Mucosa of descending colon (tissue), 3 donors: ENCODE measurements at regions not wholly inside any gene's neighbourhood (a gene's known extent, or its start where the extent isn't known, plus 50 kb on each side); places are given as distances from the start of the nearest gene placed in this dataset.

ENCODE experiments used
- ATAC-seq: fragments of 200-7000 bp; cut with Tn5 transposase; one replicate; pipeline ENCODE4 v1.9.1; 2020; ENCODE audit warnings: mild to moderate bottlenecking, moderate library complexity
- DNase-seq, 3 donors: peaks; one replicate each; pipeline ENCODE4 v3.0.0-alpha.2; 2020
- H3K36me3 ChIP-seq: fragments of 200-600 bp; one replicate; pipeline ENCODE4 v1.8.0; 2021; ENCODE audit warnings: low read depth, mild to moderate bottlenecking
- H3K4me1 ChIP-seq: fragments of 200-600 bp; one replicate; pipeline ENCODE4 v1.8.0; 2021; ENCODE audit warnings: low read depth, mild to moderate bottlenecking
- H3K4me3 ChIP-seq: fragments of 200-600 bp; one replicate; pipeline ENCODE4 v1.8.0; 2021; ENCODE audit warnings: mild to moderate bottlenecking
- H3K9me3 ChIP-seq: fragments of 200-600 bp; one replicate; pipeline ENCODE4 v1.8.0; 2021; ENCODE audit warnings: mild to moderate bottlenecking
- intact Hi-C, 2 donors: fragments of 100-400 bp; cut with DNase I in 1 of 2; cut with micrococcal nuclease in 1 of 2; formaldehyde crosslinking; loops; one replicate each; pipeline versions ENCODE4 v1.11.0 to v1.11.1; 2022; cut with DNase I, micrococcal nuclease
- TF ChIP-seq, protein P1 (sequence below): fragments of 200-600 bp; IDR thresholded peaks from one replicate; pipeline ENCODE4 v1.8.0; 2022; ENCODE audit warnings: antibody characterized with exemption, mild to moderate bottlenecking
- donor health status: DM: no; HTN: no; CAD: no; lungs with moderate emphysema.
- donor health status: DM: no; HTN: no; CAD: no.
- donor health status: DM: no; HTN: yes; CAD: no.

DNA sequence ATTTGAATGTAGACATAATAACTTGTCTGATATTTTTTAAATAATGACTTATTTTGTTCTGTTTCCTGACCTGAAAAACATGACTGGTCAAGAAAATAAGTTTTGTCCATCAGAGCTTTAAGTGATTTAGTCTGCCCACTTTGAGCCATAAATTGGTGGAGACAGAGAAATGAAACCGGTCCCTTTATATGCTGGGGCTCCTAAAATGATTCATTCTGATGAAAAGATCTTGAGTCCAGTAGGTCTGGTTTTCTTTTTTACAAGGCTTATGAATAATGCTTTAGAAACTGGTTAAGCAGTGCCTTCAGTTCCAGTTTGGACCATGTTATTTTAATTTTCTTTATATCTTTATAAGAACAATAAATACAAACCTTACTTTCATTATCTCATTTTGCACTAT is 293.2 kb downstream of the DIPK2A start:
- DNase-seq (no peak), ATAC-seq (no peak)
- TF ChIP-seq, protein P1, sequence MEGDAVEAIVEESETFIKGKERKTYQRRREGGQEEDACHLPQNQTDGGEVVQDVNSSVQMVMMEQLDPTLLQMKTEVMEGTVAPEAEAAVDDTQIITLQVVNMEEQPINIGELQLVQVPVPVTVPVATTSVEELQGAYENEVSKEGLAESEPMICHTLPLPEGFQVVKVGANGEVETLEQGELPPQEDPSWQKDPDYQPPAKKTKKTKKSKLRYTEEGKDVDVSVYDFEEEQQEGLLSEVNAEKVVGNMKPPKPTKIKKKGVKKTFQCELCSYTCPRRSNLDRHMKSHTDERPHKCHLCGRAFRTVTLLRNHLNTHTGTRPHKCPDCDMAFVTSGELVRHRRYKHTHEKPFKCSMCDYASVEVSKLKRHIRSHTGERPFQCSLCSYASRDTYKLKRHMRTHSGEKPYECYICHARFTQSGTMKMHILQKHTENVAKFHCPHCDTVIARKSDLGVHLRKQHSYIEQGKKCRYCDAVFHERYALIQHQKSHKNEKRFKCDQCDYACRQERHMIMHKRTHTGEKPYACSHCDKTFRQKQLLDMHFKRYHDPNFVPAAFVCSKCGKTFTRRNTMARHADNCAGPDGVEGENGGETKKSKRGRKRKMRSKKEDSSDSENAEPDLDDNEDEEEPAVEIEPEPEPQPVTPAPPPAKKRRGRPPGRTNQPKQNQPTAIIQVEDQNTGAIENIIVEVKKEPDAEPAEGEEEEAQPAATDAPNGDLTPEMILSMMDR: no peak
- intact Hi-C loops: no loop called here
- H3K36me3 ChIP-seq: no peaks in the 10 kb centered on the region
- H3K4me3 ChIP-seq: no peak overlapping the region
- H3K4me1 ChIP-seq: no peaks in the 10 kb centered on the region
- H3K9me3 ChIP-seq: no peaks in the 10 kb centered on the region

DNA sequence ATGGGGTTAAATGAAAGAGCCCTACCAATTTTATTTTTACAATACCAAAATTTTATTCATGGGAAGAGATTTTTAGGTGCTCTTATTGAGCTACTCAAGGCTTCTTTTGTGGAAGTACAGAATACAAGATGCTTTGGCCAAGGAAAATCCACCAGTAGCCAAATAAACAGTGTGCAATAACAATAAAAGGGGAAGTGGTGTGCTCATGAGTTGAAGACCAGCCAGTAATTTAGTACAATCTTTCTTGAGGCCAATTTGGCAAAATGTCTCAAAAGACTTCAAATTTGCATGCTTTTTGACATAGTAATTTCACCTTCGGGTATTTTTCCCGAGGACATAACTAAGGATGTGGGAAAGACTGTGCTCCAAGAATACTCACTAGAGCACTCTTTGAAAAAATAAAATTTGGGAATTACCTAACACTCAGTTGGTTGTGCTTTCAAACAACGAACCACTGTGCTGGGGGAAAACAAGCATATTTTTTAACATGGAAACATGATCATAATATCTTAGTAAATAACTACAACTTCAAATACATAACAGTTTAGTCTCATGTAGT is 294.0 kb downstream of the DIPK2A start:
- TF ChIP-seq, protein P1: no peak
- H3K36me3 ChIP-seq: no peaks in the 10 kb centered on the region
- H3K4me1 ChIP-seq: no peaks in the 10 kb centered on the region
- no peaks in the 10 kb centered on the region for H3K9me3 ChIP-seq
- intact Hi-C loops: no loop called here
- ATAC-seq (no peak), DNase-seq (peak in 1 of 3 donors; percentile 2)
- no peak overlapping the region for H3K4me3 ChIP-seq

DNA sequence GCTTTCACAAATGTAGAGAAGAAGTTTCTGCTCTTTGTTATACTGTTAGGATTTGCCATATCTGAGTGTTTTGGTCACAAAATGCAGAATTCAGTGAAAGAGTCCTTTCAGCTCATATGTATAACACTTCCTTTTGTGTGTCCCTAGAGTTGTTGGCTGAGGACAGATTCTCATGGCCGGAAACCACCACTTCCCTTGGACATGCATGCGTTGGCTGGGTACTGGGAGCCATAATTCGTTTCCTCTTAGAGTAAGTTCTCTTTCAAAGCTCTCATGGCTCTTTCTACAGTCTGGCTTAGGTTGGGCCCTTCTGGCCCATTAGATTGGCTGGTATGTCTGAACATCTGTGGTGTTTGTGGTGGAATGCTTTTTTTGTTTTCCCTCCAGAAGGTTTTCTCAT is 298.5 kb downstream of the DIPK2A start:
- DNase-seq (peak in 1 of 3 donors; percentile 5), ATAC-seq (no peak)
- TF ChIP-seq, protein P1: no peak
- H3K4me3 ChIP-seq: no peak overlapping the region
- intact Hi-C loops: no loop called here
- H3K36me3 ChIP-seq: no peaks in the 10 kb centered on the region
- H3K4me1 ChIP-seq: no peaks in the 10 kb centered on the region
- no peaks in the 10 kb centered on the region for H3K9me3 ChIP-seq

DNA sequence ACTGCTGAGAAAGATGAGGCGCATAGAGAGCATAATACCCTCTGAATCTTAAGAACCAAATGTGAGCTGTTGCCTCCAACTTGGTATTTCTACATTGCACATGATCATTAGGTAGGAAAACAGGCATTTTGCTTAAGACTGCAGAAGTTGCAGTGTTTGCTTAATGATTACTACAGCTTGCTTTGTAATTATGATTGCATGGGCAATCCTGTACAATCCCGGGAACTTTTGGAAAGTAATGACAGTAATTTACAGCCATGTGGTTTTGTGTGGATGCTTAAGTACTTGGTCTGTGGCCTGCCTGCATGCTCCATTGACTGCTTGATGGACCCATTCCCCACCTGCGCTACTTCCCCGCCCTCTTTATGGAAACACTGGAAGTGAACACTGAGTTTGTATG is 301.1 kb downstream of the DIPK2A start:
- H3K36me3 ChIP-seq: no peaks in the 10 kb centered on the region
- TF ChIP-seq, protein P1: no peak
- no peak for ATAC-seq
- no peaks in the 10 kb centered on the region for H3K9me3 ChIP-seq
- no peak for DNase-seq
- no peaks in the 10 kb centered on the region for H3K4me1 ChIP-seq
- intact Hi-C loops: no loop called here
- no peak overlapping the region for H3K4me3 ChIP-seq

DNA sequence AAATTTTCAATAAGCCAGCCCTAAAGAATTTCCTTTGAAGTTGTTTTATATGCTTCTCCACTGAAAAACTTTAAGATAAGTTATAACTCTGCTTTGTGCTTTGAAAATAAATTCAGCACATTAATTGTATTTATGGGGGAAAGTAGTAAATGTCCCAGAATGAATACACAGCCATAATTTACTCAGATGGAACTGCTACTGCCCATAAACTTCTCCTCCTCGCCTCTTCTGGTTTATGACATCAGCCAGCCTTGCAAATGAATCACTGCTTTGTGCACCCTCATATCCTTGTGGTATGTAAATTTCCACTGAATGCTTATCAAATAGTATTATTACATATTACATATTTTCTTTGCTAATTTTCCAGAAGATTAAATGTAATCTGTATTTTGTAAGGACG is 302.0 kb downstream of the DIPK2A start:
- H3K36me3 ChIP-seq: no peaks in the 10 kb centered on the region
- intact Hi-C loops: no loop called here
- H3K4me1 ChIP-seq: no peaks in the 10 kb centered on the region
- no peak overlapping the region for H3K4me3 ChIP-seq
- no peaks in the 10 kb centered on the region for H3K9me3 ChIP-seq
- DNase-seq: no peak
- TF ChIP-seq, protein P1: no peak
- no peak for ATAC-seq

DNA sequence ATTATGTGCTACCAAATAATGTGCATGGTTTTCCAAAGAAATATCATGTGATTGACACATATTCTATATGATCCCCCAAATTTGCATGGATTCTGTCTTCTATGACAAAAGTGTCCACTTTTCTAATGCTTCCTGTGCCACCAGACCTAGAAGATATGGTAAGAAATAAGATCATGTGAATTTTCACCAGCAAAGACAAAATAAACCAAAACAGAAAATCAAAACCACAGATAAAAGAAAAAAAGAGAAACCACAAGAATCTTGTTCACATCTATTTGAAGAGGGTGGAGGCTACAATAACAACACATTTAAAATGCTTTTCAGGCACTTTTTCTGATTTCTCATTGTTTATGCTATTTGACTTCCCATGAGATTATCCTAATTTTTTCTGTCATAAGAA is 303.4 kb downstream of the DIPK2A start:
- no peak overlapping the region for H3K4me3 ChIP-seq
- intact Hi-C loops: no loop called here
- ATAC-seq (no peak), DNase-seq (no peak)
- TF ChIP-seq, protein P1: no peak
- no peaks in the 10 kb centered on the region for H3K4me1 ChIP-seq
- no peaks in the 10 kb centered on the region for H3K9me3 ChIP-seq
- no peaks in the 10 kb centered on the region for H3K36me3 ChIP-seq
